Sigmoid colon (tissue), 4 donors: ENCODE measurements at regions not wholly inside any gene's neighbourhood (a gene's known extent, or its start where the extent isn't known, plus 50 kb on each side); places are given as distances from the start of the nearest gene placed in this dataset.

Experiments
- EP300 ChIP-seq, 4 donors: sonication (generic); formaldehyde crosslinking; IDR thresholded peaks; one replicate each; pipeline ENCODE4 v1.6.1; 2017; ENCODE audit warnings: antibody characterized with exemption in 4 of 4
- POLR2A ChIP-seq, 2 donors: fragments of 450-650 bp; IDR thresholded peaks; one replicate each; pipeline ENCODE4 v1.6.1; 2016; ENCODE audit warnings: antibody characterized with exemption in 2 of 2, mild to moderate bottlenecking in 2 of 2, moderate library complexity in 2 of 2

GRCh38 chr9:91033270-91033669 is 231.7 kb downstream of the SYK start:
- TF ChIP-seq EP300 (IDR thresholded peaks at IDR 0.05) (no peak), POLR2A (IDR thresholded peaks at IDR 0.05) (no peak)
